NB4 (cell line): ENCODE measurements at regions not wholly inside any gene's neighbourhood (a gene's known extent, or its start where the extent isn't known, plus 50 kb on each side); places are given as distances from the start of the nearest gene placed in this dataset.

Source experiments
- MYC ChIP-seq: IDR thresholded peaks from 2 replicates; pipeline ENCODE4 v1.6.1; 2011; ENCODE audit warnings: low read depth, low read length
- POLR2A ChIP-seq: IDR thresholded peaks from 2 replicates; pipeline ENCODE4 v1.6.1; 2011; ENCODE audit warnings: mild to moderate bottlenecking; ENCODE audit not compliant: insufficient read length; ENCODE audit errors: extremely low read depth
- TF ChIP-seq, protein P1 (sequence below): IDR thresholded peaks from one replicate; pipeline ENCODE4 v1.5.1; 2012; ENCODE audit warnings: low read depth, low read length
- TF ChIP-seq, protein P2 (sequence below): IDR thresholded peaks from 2 replicates; pipeline ENCODE4 v1.6.1; 2011; ENCODE audit warnings: low read depth, low read length

DNA sequence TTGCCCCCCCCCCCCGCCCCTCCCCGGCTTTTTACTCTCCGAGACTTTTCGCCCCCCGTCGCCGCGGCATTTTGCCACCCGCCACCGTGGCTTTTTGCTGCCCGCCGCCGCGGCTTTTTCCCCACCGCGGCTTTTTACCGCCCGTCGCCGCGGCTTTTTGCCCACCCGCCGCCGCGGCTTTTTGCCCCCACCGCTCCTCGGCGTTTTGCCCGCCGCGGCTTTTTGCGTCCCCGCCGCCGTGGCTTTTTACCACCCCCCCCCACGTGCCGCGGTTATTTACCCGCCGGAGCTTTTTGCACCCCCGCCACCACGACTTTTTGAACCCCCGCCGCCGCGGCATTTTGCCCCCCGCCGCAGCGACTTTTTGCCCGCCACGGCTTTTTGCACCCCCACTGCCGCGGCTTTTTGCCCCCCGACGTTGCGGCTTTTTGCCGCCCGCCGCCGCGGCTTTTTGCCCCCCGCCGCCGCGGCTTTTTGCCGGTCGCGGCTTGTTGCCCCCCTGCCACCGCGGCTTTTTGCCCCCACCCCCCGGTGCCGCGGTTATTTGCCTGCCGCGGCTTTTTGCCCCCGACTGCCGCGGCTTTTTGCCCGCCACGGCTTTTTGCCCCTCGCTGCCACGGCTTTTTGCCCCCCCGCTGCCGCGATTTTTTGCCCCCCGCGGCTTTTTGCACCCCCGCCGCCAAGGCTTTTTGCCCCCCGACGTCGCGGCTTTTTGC lies 461.1 kb downstream of the ZNF33B start:
- TF ChIP-seq, protein P1, sequence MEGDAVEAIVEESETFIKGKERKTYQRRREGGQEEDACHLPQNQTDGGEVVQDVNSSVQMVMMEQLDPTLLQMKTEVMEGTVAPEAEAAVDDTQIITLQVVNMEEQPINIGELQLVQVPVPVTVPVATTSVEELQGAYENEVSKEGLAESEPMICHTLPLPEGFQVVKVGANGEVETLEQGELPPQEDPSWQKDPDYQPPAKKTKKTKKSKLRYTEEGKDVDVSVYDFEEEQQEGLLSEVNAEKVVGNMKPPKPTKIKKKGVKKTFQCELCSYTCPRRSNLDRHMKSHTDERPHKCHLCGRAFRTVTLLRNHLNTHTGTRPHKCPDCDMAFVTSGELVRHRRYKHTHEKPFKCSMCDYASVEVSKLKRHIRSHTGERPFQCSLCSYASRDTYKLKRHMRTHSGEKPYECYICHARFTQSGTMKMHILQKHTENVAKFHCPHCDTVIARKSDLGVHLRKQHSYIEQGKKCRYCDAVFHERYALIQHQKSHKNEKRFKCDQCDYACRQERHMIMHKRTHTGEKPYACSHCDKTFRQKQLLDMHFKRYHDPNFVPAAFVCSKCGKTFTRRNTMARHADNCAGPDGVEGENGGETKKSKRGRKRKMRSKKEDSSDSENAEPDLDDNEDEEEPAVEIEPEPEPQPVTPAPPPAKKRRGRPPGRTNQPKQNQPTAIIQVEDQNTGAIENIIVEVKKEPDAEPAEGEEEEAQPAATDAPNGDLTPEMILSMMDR = no peak
- TF ChIP-seq POLR2A (no peak), MYC (no peak)
- TF ChIP-seq, protein P2, sequence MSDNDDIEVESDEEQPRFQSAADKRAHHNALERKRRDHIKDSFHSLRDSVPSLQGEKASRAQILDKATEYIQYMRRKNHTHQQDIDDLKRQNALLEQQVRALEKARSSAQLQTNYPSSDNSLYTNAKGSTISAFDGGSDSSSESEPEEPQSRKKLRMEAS = no peak
